Stimulated activated naive CD8-positive, alpha-beta T cell treated with anti-CD3 and anti-CD28 coated beads, Interleukin-15, Interleukin-2, amounts not matched to agents 100 U/mL and 50 U/mL, for 24 hours (primary cell): ENCODE measurements at regions not wholly inside any gene's neighbourhood (a gene's known extent, or its start where the extent isn't known, plus 50 kb on each side); places are given as distances from the start of the nearest gene placed in this dataset.
"Not testable (repeated sequence)": the region's sequence is repeated elsewhere in the genome, so short reads cannot be mapped to it uniquely, and the experiment has no call there.

ENCODE experiments used
- ATAC-seq: fragments of 150-1000 bp; cut with Tn5 transposase; one replicate; pipeline ENCODE4 v1.10.0; 2021
- DNase-seq: peaks from one replicate; pipeline ENCODE4 v3.0.0; 2021

GRCh38 chr15:66865622-66866611 is 163.9 kb downstream of the SMAD6 start:
- DNase-seq (peak; percentile 28), ATAC-seq (peak; percentile 58)

GRCh38 chr15:66866656-66867055 is 164.6 kb downstream of the SMAD6 start:
- DNase-seq, result no peak
- ATAC-seq, result no peak

DNA sequence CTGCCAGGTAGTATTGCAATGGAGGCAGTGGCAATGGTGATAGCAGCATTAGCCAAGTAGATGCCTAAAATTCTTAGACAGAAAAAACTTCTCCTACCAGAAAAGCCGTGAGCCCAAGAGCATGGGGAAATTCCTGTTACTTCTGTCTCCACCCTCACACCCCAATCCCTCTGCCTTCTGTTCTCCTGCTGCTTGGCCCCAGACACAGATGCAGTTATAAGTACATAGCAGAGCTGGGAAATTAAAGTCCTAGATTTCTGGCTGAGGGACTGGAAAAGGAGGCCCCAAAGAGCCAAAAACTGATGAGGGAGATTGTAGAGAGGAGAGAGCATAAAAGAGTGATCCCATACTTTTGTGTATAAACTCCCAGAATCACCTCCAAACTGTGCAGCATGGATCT is 166.9 kb downstream of the SMAD6 start:
- DNase-seq (no peak), ATAC-seq (no peak)

GRCh38 chr15:66870880-66871388 is 168.9 kb downstream of the SMAD6 start:
- ATAC-seq (no peak), DNase-seq (no peak)

DNA sequence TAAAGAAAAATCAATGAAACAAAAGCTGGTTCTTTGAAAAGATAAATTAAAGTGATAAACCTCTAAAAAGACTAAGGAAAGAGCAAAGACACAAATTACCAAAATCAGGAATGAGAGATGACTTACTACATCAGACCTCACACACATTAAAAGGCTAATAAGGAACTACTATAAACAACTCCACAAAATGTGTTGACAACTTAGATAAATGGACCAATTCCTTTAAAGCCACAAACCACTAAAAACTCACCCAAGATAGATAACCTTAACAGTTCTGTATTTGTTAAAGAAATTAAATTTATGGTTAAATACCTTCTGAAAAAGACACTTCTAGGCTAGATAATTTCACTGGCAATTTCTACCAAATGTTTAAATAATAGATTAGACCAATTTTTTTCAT is 170.4 kb downstream of the SMAD6 start:
- no peak for DNase-seq
- ATAC-seq, result no peak

GRCh38 chr15:66873331-66873730 is 171.3 kb downstream of the SMAD6 start:
- ATAC-seq, DNase-seq: not testable (repeated sequence)

GRCh38 chr15:66873856-66874255 is 171.8 kb downstream of the SMAD6 start:
- DNase-seq, result no peak
- ATAC-seq, result no peak

DNA sequence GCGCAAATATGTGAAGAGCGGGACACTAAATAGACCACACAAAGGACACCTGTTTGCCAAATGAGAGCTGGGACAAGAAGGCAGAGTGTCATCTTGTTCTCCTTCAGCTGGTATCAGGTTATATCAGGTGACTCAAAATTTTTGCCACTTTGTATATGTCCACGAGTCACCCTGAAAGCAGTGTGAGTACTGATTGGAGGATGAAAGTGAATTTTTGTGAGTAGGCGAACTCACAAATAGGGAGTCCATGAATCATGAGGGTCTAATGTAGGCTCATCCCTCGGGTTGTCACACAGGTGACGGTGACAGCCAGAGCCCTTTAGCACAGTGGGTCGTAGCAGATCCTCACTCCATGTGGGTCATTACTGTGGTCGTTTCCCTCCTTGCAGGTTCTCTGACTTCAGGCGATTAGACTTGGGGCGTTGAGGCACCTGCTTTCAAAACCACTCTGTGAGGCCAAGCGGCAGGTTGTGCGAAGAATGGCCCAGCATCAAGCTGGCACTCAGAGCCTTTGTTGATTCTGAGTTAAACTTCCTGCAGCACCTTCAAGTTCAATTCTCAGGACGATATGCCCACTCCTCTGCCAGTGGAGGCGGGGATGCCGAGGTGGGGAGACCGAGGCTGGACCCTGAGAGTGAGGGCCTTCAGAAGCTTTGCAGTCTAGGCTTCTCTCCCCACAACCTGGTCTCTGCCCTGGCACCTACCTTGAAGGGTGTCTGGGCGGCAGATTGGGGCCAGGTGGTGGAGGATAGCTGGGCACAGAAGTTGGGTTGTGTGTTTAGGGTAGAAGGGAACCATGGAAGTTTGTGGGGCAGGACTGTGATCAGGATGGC is 173.8 kb downstream of the SMAD6 start:
- ATAC-seq, result peak; percentile 19

DNA sequence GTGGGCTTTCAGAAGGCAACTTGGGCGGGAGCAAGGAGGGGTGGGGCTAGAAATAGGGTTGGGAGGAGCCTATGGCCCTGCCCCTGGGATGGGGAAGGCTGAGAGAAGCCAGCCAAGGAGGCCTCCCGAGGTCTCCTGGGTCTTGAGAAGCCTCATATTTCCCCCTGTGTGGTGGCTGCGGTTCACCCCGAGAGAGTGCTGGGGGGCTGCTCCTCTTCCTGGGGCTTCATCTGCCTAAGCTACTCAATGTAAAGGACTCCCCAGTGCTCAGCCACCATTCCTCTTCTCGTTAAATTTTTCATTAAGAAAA is 174.3 kb downstream of the SMAD6 start:
- no peak for DNase-seq
- ATAC-seq, result no peak

More for the DNA sequence above, 173.8 kb downstream of the SMAD6 start:
- DNase-seq, result no peak

DNA sequence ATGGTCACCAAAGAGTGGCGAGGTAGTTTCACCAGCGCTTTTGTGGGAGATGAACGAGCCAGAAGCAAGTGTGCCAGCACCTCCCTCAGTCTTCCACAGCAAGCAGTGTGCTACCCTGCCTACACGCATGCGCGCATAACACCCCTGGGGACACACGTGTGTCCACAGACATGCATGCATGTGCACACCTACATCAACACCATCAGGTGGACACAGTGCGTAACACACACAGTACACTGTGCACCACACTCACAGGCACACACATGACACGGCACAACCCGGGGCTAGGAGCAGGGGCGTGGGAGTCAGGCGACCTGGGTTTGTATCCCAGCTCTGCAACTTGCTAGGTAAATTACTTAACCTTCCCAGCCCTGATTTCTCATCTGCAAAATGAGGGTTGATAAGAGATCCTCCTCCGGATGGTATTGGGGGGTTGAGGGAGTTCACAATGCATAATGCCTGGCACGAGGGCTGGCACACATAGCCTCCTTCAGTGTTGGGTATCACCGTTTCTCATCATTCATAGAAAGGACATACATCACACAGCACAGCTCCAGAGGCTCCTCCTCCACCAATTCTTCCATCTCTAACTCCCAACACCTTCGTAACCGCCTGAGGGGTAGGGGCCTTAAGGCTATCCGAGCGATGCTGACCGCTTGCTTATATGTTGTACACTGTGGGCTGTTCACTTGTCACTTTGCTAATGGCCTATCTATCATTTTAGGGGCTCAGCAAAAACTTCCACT is 174.9 kb downstream of the SMAD6 start:
- DNase-seq (no peak), ATAC-seq (no peak)

DNA sequence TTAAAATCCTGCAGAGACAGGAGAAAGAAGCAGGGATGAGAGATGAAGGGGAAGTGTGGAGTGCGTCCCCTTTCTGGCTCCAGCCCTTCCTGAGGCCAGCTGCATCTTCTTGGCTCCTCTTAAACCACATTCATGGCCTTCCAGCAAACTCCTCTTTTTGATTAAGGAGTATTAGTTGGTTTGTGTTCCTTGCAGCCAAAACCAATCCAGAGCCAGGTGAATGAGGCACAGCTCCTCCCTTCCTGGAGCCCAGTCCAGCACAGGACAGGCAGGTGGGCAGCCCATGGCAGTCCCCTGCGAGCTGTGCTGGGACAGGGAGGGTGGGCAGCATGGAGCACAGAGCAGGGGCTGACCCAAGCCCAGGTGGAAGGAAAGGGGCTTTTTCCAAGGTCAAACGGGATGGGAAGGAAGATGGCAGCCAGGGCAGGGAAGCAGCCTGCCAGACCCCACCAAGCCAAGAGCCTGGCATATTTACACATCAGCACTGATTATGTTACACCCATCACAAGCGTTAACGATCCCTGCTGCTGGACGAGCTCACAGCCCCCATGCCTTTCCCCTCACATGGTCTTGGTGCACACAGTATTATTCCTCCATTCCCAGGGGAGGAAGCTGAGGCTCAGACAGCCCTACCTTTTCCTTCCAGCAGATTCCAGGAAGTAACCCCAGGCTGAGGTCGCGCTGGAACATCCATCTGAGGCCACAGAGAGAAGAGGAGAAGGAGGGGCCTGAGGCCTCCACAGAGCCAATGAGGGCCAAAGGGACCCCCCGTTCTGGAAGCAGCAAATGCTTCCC is 175.6 kb downstream of the SMAD6 start:
- ATAC-seq (no peak), DNase-seq (no peak)

DNA sequence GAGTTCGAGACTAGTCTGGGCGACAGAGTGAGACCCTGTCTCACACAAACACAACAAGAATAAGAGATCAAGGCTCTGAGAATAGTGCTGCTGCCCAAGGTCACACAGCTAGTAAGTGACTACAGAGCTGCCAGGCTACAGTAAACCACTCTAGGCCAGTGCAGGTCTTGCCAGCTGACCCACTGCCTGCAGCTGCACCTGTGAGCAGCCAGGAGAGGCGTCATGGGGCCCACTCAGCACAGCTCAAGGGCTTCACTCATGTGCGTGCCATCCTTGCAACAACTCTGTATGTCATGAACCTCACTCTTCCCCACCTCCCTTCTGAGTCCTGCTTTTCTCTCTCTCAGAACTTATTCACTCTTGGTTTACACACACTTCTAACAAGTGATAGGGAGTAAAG is 176.7 kb downstream of the SMAD6 start:
- no peak for DNase-seq
- ATAC-seq, result no peak

DNA sequence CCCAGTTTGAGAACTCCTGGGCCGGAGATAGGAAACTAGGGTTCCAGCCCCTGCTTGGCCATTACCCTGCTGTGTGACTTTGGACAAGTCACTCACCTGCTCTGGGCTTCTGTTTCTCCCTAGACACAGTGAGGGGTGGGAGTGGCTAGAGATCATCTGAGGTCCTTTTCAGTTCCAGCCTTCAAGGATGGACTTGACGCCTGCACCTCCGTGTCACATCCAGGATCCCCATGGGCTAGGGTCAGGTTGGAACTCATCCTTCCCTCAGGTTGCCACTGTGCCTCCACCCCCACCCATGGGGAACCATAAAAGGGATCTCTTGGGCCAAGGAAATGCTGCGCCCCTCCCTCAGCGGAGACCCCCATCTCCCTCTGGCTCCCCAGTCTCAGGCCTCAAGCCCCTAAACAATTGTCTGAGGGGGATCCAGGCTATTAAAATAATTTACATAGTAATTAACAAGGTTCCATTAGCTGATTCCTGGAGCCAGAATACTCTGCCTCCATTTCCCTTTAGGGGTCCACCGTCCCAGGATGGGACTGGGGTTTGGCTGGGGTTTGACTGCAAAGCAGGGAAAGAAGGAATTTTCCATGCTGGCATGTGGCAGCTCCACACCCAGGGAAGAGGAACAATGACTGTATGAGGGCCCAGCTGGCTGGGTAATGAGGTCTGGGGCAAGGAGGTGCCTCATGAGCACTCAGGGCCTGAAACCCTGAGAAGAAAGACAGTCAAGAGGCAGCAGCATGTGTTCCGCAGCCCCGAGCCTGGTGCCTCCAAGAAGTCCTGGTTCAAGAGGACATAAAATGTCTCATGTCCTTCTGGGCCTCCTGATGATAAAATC is 177.7 kb downstream of the SMAD6 start:
- ATAC-seq, result no peak
- no peak for DNase-seq

DNA sequence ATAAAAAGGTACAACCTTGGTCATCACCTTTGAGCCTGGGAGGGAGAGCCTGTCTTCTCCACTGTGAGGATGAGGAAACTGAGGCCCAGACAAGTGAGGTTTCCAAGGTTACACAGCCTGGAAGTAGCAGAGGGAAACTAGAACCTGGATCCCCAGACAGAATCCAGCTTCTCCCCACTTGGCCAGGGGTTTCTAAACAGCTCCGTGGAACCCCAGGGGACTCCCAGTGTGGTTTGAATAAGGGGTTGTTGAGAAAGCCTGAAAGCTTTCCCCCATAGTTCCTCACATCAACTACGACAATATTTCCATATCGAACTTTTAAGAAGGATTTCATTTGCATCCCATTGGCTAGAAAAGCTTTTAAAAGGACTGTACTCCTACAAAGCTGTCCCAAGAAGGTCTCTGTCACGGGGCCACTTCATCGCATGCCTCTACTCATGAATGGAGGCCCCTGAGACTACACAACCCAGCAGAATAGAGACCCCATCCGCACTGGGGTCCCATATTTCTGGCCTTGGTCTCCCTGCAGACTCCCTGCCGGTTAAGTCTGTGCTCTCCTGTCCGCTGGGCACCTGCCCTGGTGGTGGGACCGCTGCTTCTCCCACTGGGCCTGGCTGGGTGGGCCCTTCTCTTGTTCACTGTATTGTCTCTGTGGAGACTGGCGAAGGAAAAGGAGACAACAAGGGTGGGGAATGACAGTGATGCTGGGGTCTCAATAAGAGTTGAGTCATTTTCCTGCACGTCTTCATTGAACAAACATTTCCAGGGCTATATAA is 178.5 kb downstream of the SMAD6 start:
- ATAC-seq, result no peak
- no peak for DNase-seq

DNA sequence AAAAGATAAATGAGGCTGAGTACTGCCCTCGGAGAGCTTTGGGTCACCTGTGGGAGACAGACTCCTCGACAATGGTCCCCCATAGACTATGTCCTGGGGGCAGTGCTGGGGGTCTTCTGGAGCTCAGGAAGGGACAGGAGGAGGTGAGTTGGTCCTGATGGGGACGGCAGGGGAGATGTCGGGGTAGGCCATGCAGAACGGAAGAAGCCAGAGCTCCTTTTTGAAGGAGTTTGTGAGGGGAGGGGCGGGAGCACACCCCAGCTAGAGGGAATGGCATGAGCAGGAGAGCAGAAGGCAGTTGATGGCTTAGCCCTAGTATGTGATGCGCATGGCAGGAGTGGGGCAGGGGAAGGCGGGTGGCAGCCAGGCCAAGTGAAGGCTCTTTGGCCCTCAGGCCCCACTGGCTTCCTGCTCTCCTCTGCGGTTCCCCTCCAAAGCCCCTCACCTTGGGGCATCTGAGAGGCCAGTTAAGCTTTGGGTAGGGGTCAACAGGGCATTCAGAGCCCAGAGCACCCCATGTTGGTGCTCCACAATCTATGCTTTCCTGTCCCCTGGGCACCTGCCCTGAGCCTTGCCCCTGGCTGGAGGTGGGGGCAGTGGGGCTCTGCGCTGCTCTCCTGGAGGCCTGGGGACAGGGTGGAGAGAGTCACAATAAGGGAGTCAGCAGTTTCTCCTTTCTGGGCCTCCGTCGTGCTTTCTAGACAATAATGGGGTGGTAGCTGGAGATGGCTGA is 179.3 kb downstream of the SMAD6 start:
- ATAC-seq (no peak), DNase-seq (no peak)

DNA sequence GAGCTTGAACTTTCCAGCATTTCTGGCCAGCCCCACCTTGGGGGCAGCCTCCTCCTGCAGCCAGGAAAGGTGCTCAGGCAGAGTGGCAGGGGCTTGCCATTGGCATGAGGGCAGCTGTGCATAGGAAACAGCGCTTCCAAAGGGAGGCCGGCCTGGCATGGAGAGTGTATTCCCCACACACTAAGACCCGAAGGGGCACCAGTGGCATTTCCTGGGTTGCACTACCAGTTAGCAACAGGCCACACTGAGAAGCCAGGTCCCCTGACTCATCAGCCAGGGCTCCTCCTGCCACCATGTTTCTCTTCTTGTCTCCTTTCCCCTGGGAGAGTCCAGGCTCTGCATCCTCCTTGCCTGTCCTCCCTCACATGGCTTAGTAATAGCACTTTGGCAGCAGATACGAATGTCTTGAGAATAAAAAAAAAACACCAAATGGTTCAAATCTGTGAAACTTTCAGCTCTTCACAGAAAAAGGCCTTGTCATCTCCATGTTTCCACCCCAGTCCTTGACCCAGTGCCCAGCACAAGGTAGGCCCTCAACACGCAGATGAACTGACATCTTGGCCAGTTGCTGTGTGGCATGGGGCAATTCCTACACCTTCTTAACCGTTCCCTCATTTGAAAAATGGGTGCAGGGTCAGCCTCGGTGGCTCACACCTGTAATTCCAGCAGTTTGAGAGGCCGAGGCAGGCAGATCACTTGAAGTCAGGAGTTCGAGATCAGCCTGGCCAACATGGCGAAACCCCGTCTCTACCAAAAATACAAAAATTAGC is 180.4 kb downstream of the SMAD6 start:
- no peak for ATAC-seq
- DNase-seq, result no peak

DNA sequence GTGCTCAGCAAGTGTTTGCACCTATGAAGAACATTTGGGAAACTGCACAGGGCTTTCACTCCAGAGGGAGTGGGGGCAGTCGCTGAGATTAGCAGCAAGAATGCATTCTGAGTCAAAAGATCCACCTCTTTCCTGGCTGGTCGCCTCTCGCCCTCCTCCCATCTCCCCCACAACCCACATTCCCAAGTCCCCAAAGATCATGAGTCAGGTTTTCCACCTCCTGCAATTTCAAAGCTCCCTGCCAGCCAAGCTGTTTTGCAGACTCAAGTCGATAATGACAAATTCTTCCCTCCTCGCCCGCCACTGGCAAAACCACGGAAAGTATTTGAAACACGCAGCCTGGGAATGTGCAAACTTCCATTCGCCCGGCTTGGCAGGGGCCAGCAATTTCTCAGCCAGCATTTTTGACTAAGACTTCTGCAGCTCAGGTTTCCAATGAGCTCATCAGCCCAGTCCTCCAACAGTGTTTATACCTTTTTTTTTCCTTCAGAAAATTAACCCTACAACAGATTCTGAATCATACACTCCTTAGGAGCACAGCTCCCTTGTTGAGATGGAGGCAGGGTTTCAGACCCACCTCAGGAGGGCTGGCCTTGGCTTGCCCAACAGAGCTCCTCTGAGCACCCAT is 181.4 kb downstream of the SMAD6 start:
- peak; percentile 36 for ATAC-seq
- DNase-seq, result no peak

- no peak for ATAC-seq
- DNase-seq, result no peak
These were observed 181.2 kb upstream of the SMAD3 start for GRCh38 chr15:66884115-66884622.
